GM10266 (cell line): ENCODE measurements at regions not wholly inside any gene's neighbourhood (a gene's known extent, or its start where the extent isn't known, plus 50 kb on each side); places are given as distances from the start of the nearest gene placed in this dataset.

Experiments used
- DNase-seq: peaks from one replicate; pipeline ENCODE4 v3.0.0; 2012; ENCODE audit errors: extremely low spot score
- TF ChIP-seq, protein P1 (sequence below): IDR thresholded peaks from 2 replicates; pipeline ENCODE4 v1.5.1; 2012; ENCODE audit warnings: mild to moderate bottlenecking, low read depth; ENCODE audit not compliant: control insufficient read depth, insufficient read depth; ENCODE audit errors: missing control alignments

DNA sequence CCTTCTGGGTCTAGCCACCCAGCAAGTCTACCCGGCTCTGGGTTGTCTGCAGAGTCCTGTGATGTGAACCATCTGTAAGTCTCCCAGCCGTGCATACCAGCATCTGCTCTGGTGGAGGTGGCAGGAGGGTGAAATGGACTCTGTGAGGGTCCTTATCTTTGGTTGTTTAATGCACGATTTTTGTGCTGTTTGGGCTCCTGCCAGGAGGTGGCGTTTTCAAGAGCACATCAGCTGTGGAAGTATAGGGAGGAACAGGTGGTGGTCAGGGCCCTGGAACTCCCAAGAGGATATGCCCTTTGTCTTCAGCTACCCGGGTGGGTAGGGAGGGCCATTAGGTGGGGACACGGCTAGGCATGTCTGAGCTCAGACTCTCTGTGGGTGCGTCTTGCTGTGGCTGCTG is 66.5 kb upstream of the ZFP42 start:
- DNase-seq, result no peak
- TF ChIP-seq, protein P1, sequence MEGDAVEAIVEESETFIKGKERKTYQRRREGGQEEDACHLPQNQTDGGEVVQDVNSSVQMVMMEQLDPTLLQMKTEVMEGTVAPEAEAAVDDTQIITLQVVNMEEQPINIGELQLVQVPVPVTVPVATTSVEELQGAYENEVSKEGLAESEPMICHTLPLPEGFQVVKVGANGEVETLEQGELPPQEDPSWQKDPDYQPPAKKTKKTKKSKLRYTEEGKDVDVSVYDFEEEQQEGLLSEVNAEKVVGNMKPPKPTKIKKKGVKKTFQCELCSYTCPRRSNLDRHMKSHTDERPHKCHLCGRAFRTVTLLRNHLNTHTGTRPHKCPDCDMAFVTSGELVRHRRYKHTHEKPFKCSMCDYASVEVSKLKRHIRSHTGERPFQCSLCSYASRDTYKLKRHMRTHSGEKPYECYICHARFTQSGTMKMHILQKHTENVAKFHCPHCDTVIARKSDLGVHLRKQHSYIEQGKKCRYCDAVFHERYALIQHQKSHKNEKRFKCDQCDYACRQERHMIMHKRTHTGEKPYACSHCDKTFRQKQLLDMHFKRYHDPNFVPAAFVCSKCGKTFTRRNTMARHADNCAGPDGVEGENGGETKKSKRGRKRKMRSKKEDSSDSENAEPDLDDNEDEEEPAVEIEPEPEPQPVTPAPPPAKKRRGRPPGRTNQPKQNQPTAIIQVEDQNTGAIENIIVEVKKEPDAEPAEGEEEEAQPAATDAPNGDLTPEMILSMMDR, result no peak

- TF ChIP-seq, protein P1, result no peak
Measured at GRCh38 chr4:187934766-187935165, 60.8 kb upstream of the ZFP42 start.

GRCh38 chr4:187937557-187937956 is 58.0 kb upstream of the ZFP42 start:
- TF ChIP-seq, protein P1, result no peak
- DNase-seq, result no peak

More at GRCh38 chr4:187934766-187935165, 60.8 kb upstream of the ZFP42 start:
- DNase-seq, result no peak

DNA sequence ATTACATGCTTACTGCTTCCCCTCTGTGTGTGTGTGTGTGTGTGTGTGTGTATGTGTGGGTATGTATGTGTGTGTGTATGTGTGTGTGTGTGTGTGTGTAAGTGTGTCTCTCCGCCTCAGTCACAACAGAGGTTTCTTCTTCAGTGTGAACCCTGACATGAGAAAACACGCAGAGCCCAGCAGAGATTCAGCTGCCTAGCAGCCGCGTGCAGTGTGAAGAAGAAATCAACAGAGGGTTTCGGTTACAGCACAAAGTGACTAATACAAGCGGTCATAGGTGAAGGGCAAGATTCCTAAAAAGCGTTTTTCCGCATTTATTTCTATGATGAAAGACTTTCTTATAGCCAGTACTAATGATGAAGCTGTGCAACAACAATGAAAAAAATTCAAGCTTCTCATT is 55.3 kb upstream of the ZFP42 start:
- no peak for DNase-seq
- TF ChIP-seq, protein P1, result no peak

DNA sequence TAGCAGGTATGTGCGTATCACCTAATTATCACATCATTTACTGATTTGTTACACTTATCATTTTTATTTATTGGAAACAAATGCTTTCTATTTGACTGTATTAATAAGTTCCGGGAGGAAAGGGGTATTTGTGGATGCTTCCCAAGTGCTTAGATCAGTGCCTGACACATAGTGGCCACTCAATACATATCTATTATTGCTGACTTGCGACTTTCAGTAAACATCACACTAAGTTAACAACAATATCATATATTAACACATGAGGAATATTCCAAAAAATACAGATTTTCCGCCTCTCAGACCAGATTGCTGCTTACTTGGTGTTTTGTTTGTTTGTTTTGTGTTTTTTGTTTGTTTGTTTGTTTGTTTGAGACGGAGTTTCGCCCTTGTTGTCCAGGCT is 52.6 kb upstream of the ZFP42 start:
- no peak for DNase-seq
- TF ChIP-seq, protein P1, result no peak

- no peak for DNase-seq
- TF ChIP-seq, protein P1, result no peak
Measured at GRCh38 chr4:187944179-187944578, 51.4 kb upstream of the ZFP42 start.
